ENCODE measurements at regions not wholly inside any gene's neighbourhood (a gene's known extent, or its start where the extent isn't known, plus 50 kb on each side); places are given as distances from the start of the nearest gene placed in this dataset.

- DNase-seq (ENCODE audit: low read depth), result no peak
These were observed 270.2 kb upstream of the PRDM1 start for GRCh38 chr6:105815661-105816555.

GRCh38 chr6:105814745-105815536 lies 271.2 kb upstream of the PRDM1 start:
- DNase-seq (ENCODE audit: low read depth), result no peak

DNA sequence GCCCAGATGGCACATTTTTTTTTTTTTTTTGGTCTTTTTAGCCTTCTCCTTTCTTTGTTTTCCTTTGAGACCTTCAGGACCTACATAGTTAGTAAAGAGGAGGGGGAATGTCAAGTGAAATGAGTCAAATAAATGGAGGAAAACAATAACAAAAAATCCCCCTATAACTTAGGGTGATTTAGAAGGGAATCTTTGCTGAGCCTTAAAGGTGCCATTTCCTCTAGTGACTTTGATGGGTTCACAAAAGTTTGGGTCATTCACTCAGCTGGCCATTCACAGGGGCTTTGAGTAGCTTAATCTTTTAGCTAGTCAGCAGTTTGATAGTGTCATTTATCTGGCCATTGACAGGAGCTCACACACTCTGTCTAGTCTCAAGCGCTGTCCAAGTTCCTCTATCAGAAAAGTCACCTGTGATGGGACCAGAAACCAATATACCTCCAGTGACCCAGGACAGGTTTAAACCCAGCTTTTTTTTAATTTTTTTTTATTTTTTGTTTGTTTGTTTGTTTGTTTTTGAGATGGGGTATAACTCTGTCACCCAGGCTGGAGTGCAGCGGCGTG lies 275.1 kb upstream of the PRDM1 start:
- no peak for DNase-seq (ENCODE audit: low read depth)

DNA sequence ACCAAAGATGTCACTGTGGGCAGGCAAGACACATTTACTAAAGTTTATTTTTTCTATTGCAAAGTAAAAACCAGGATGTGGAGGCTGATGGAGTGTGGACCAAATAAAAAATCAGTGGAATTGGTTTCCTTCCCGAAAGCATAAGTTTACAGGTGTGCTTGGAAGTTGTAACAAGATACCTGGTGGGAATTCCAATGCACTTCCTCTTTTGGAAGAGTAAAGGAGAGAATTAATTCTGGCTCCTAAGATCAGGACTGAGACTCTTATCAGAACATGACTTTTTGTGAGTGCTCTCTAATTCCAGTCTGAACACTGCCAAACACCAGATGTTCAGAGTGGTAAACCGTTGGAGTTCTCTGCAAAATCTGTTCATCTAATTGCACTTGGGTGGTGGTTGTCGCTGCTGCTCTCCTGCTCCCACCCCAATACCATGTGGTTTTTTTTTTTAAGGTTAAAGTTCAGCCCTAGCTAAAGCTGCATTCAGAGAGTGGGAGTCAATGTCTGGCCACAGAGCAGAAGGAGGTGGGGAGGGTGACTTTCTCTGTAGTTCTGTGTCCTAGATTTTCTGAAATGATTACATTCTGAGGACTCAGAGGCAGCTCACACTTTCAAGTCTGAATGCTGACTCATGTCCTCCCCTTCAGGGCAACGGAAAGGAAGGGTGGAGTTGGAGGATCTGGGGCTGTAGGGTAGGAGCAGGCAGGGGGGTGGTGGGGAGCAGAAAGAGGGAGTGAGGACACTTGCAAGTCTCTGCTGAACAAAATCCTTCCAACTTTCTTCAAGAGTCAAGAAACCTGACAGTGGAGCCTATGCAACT lies 275.8 kb upstream of the PRDM1 start:
- DNase-seq (ENCODE audit: low read depth), result no peak

DNA sequence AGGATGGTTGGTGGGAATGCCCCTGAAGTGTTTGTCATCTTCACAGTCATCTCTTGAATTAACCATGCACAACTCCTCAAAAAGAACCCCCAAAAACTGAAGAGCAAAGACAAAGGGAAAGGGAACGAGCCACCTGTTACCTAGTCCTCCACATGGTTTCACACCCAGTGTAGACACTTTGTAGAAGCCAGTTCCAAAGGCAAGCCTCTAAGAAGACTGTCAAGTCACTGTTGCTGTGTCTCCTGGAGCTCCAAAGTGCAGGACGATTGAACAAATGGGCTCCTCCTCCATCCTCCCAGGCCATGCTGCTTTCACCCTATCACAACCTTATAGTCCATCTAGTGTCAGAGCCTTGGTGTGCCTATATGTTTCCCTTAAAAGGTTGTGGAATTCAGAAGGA lies 277.6 kb upstream of the PRDM1 start:
- no peak for DNase-seq (ENCODE audit: low read depth)

DNA sequence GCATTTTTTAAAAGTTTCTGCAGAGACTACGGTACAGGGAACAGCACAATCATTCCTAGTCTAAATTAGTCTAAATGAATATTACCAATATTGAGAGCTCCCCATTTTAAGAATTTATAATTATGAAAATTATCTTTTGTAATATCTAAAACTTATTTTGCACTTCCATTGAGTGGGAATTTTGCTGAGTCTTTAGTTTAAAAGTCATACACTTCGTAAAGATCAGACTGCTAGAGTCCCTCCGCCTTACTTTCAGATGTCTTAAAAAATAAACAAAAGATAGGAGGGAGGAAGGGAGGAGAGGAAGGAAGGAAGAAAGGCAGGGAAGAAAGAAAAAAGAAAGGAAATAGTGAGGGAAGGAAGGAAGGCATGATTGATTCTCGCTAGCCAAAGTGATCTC lies 278.2 kb upstream of the PRDM1 start:
- DNase-seq (ENCODE audit: low read depth), result no peak

DNA sequence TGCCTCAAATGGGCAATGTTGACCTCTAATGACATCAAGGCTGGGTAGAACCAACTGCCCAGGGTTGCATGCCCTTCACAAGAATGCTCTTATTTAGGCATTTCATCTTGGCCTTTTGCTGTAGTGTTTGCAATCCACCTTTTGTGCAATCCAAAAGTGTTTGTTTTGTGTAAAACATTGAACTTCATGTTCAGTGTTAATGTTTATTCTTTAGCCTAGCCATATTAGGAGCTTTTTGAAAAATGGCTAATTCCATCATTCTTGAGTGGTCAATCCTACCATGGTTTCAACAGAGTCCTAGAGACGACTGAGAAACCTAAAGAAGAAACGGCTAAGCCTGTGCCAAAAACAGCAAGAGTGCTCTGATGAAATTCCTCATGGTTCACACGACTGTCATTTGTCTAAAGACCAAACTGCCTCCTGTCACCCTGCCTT lies 279.6 kb upstream of the PRDM1 start:
- no peak for DNase-seq (ENCODE audit: low read depth)

- DNase-seq (ENCODE audit: low read depth), result no peak
These were observed 280.6 kb upstream of the PRDM1 start for GRCh38 chr6:105805501-105806023.

- no peak for DNase-seq (ENCODE audit: low read depth)
These were observed 281.7 kb upstream of the PRDM1 start for GRCh38 chr6:105804424-105804823.

- DNase-seq (ENCODE audit: low read depth), result no peak
These were observed 282.1 kb upstream of the PRDM1 start for GRCh38 chr6:105804000-105804399.

DNA sequence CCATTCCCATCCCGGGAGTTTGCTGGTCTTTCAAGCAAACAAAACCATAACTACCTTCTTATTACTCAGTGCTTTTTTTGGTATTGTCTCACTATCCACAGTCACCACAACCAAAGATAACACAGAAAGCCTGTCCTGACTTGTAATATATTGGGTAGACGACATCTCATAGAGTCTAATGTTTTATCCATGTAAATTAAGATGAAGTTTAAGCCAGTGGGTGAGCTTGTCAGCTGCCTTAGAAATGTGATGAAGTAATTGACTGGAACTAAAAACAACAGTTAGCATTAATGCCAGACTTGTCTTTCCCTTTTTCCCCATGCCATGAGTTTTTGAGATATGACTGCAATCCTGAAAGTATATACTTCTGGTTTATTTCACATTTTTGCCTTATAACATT lies 282.7 kb upstream of the PRDM1 start:
- no peak for DNase-seq (ENCODE audit: low read depth)

- no peak for DNase-seq (ENCODE audit: low read depth)
These were observed 283.4 kb upstream of the PRDM1 start for GRCh38 chr6:105802703-105803102.

DNA sequence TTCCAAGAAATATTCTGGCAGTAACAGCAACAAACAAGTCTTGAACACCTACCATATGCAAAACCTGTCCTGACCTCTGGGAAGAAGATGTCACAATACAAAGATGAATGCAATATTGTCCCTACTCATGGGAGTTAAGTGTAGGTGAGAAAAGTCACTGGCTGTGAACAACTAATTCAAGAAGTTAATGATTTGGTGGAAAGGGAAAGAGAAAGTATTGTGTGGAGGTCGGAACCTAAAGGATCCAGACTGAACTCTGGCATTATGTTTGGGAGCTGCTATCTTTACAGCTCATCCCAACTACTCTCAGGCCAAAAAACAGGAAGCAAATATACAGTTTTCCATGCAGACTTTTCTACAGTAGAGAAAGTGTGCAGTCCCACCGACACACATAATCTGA lies 285.3 kb upstream of the PRDM1 start:
- no peak for DNase-seq (ENCODE audit: low read depth)

DNA sequence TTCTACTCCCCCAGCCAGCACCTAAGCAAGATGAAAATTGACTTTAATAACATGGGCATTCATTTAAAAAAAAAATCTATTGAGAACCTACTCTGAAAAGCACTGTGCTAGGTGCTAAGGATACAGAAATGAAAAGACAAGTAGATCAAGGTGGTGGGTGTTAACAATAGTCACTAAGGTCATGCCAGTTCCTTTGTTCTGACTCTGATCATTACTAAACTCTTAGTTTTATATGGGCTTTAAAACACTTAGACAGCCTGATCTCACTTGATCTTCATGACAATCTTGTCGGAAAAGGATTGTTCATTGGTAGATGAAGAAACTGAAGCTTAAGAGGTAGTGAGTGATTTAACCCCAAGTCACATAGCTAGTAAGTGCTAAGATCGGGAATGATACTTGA lies 285.7 kb upstream of the PRDM1 start:
- no peak for DNase-seq (ENCODE audit: low read depth)

DNA sequence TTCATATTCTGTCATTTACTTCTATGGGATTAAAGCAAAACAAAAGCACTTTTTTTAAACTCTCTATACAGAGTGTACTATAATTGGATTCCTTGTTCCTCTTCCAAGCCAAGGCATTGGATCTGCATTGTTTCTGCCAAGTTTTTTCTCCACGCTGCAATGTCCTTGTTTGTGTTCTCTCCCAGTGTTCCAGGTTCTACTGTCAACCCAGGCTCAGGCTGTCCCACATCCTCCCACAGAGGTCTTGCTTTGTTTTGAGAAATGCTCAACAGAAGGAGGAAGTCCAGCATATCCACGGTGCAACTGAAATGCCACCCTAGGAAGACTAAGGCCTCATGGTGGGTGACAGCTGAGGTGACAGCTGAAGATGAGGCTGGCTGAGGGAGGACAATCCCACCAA lies 287.1 kb upstream of the PRDM1 start:
- no peak for DNase-seq (ENCODE audit: low read depth)

DNA sequence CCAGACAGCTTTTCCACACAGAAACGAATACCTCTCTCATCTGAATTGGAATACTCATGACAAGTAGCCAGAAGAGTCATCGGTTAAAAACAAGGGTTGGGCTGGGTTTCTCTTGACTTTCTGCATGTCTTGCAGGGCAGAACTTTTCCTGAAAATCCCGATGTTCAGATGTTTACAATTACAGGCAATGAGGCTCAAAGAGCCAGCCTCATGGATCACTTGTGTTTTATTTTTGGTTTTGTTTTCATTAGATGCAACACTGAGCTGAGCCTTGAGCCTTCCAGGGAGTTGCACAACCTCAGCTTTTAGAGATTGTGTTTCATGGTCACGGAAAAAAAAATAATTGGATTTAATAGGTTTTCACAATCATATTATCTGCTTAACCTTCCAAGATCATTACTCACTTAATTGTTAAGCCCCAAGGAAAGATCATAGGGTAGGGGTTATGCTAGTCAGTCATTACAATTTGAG lies 288.1 kb upstream of the PRDM1 start:
- DNase-seq (ENCODE audit: low read depth), result no peak

- DNase-seq (ENCODE audit: low read depth), result no peak
These were observed 288.7 kb upstream of the PRDM1 start for GRCh38 chr6:105797286-105797979.

DNA sequence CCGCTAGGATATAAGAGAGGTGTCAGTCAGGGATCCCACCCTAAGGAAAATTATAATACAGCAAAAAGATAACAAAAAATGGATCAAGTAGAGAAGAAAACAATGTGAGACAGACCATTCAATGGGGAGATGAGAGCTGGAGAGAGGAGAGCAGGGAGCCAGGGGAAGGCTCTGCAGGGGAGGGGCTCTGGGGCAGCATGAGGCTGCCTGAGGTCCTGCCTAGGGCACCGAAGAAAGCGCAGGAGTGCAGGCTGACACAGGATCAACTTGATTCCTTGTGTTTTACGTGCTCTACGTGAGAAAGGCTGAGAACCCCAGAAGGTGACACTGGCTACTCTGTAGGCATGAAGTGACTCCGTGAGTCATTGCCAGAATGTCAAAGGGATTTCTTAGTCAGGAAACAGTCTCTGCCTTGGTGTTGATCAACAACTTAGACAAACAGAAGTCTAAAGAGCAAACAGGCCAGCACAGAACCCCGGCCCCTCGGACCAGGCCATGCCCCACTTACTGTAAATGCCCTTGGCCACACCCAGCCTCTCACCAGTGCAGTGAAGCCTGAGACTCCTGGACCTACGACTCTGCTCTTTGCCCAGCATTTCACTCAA lies 290.1 kb upstream of the PRDM1 start:
- DNase-seq (ENCODE audit: low read depth), result no peak

DNA sequence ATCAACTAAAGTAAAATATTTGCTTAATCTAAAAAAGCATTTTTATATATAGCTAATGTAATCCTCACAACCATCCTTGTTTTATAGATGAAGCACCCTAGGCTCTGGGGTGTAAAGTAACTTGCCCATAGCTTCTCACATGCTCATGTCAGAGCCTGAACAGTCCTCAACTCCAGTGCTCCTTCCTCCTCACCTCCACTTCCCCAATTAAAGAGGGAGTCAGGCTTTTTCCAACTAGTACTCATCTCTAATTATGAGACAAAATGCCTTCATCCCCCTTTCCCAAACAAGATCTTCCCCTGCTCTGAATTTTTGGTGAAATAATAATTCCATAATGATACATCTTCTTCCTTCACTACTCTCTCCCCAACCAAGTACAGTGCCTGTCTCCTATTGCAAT lies 290.8 kb upstream of the PRDM1 start:
- no peak for DNase-seq (ENCODE audit: low read depth)

DNA sequence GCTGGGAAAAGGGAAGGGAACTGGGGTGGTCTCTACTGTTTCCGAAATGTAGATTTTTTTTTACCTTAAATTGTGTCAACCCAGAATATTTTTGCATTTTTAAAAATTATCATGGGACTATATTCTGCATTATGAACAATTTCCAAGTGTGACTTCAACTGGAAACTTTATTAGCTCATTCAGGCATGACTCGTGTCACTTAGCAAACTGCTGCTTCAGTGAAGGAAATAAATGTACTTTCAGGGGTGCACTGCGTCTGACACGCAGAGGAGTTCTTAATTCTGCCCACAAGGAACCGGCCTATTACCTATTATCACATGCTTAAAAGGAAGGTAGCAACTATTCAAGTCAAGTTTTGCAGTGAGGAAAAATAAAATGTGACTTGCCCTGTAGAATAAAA lies 291.3 kb upstream of the PRDM1 start:
- DNase-seq (ENCODE audit: low read depth), result no peak

GRCh38 chr6:105794239-105794638 lies 291.9 kb upstream of the PRDM1 start:
- no peak for DNase-seq (ENCODE audit: low read depth)
